Vagina (tissue), 2 donors: ENCODE measurements at regions not wholly inside any gene's neighbourhood (a gene's known extent, or its start where the extent isn't known, plus 50 kb on each side); places are given as distances from the start of the nearest gene placed in this dataset.
A peak's percentile ranks its signal among the peaks of the same experiment; 100 is the strongest.
"Not testable (repeated sequence)": the region's sequence is repeated elsewhere in the genome, so short reads cannot be mapped to it uniquely, and the experiment has no call there.

Experiments used
- DNase-seq, 2 donors: peaks; one replicate each; pipeline ENCODE4 v3.0.0-alpha.2; 2017; ENCODE audit errors: extremely low spot score in 2 of 2
- H3K27ac ChIP-seq: fragments of 200-600 bp; sonication (generic); one replicate; pipeline ENCODE4 v1.5.1; 2019
- H3K27me3 ChIP-seq: fragments of 200-600 bp; sonication (generic); one replicate; pipeline ENCODE4 v1.5.1; 2019
- H3K36me3 ChIP-seq, 2 donors: fragments of 200-600 bp; sonication (generic); one replicate each; pipeline ENCODE4 v1.5.1; 2017 to 2019
- H3K4me1 ChIP-seq: fragments of 200-600 bp; sonication (generic); one replicate; pipeline ENCODE4 v1.5.1; 2019
- H3K4me3 ChIP-seq, 2 donors: fragments of 200-600 bp; sonication (generic); 1 replicate in 1 of 2; 2 replicates in 1 of 2; pipeline ENCODE4 v1.5.1; 2016 to 2019
- H3K9me3 ChIP-seq: fragments of 200-600 bp; sonication (generic); one replicate; pipeline ENCODE4 v1.5.1; 2019
- CTCF ChIP-seq, 3 experiments: fragments of 450-650 bp in 2 of 3; fragments of 200-600 bp in 1 of 3; sonication (generic) in 1 of 3; IDR thresholded peaks; one replicate each; pipeline ENCODE4 v1.5.1; 2017 to 2019; ENCODE audit warnings: antibody characterized with exemption in 3 of 3, mild to moderate bottlenecking in 2 of 3, moderate library complexity in 2 of 3
- POLR2A ChIP-seq, 2 donors: fragments of 450-650 bp; IDR thresholded peaks; one replicate each; pipeline ENCODE4 v1.6.1; 2017; ENCODE audit warnings: antibody characterized with exemption in 2 of 2, mild to moderate bottlenecking in 2 of 2, moderate library complexity in 2 of 2
- POLR2AphosphoS5 ChIP-seq, 2 donors: sonication (generic); formaldehyde crosslinking; IDR thresholded peaks; one replicate each; pipeline ENCODE4 v1.9.0; 2017; ENCODE audit warnings: antibody characterized with exemption in 2 of 2, mild to moderate bottlenecking in 2 of 2, low read depth in 1 of 2; ENCODE audit not compliant: insufficient read depth in 1 of 2
- intact Hi-C: fragments of 100-400 bp; cut with DNase I; formaldehyde crosslinking; loops from one replicate; pipeline ENCODE4 v1.15.1; 2023

- no peak for DNase-seq
- Histone ChIP-seq H3K4me1 (peaks cover 35% of the 10 kb centered on the region), H3K9me3 (no peaks in the 10 kb centered on the region), H3K27ac (peak overlapping the region; percentile 74), H3K4me3 (no peak overlapping the region), H3K27me3 (no peaks in the 10 kb centered on the region), H3K36me3 (no peaks in the 10 kb centered on the region)
- intact Hi-C loops = no loop called here
- TF ChIP-seq POLR2AphosphoS5 (IDR thresholded peaks at IDR 0.05; ENCODE audit: insufficient read depth in 1 of 2, low read depth in 1 of 2) (no peak), CTCF (IDR thresholded peaks at IDR 0.05) (no peak), POLR2A (IDR thresholded peaks at IDR 0.05) (no peak)
These were observed 638.3 kb downstream of the MATN1 start for GRCh38 chr1:30084909-30085571.

- Histone ChIP-seq H3K4me3 (no peak overlapping the region), H3K4me1 (peaks cover 35% of the 10 kb centered on the region), H3K36me3 (no peaks in the 10 kb centered on the region), H3K27me3 (no peaks in the 10 kb centered on the region), H3K27ac (peak overlapping the region; percentile 74), H3K9me3 (no peaks in the 10 kb centered on the region)
- intact Hi-C loops = no loop called here
- no peak for TF ChIP-seq CTCF (IDR thresholded peaks at IDR 0.05)
- peak in 1 of 2 donors; percentile 42 for TF ChIP-seq POLR2AphosphoS5 (IDR thresholded peaks at IDR 0.05; ENCODE audit: insufficient read depth in 1 of 2, low read depth in 1 of 2)
- no peak for DNase-seq
These were observed 639.5 kb downstream of the MATN1 start for GRCh38 chr1:30083800-30084464.

GRCh38 chr1:30081379-30082102 is 641.8 kb downstream of the MATN1 start:
- peaks cover 35% of the 10 kb centered on the region for H3K4me1 ChIP-seq
- no peaks in the 10 kb centered on the region for H3K9me3 ChIP-seq
- no peaks in the 10 kb centered on the region for H3K27me3 ChIP-seq
- DNase-seq = no peak
- no peak overlapping the region for H3K27ac ChIP-seq
- intact Hi-C loops = no loop called here
- no peak overlapping the region for H3K4me3 ChIP-seq
- TF ChIP-seq CTCF (IDR thresholded peaks at IDR 0.05) (no peak), POLR2AphosphoS5 (IDR thresholded peaks at IDR 0.05; ENCODE audit: insufficient read depth in 1 of 2, low read depth in 1 of 2) (no peak)
- H3K36me3 ChIP-seq = no peaks in the 10 kb centered on the region

GRCh38 chr1:30075916-30076315 is 647.5 kb downstream of the MATN1 start:
- H3K9me3 ChIP-seq, DNase-seq, H3K4me1 ChIP-seq, H3K4me3 ChIP-seq, intact Hi-C loops, H3K27ac ChIP-seq, H3K36me3 ChIP-seq, H3K27me3 ChIP-seq: not testable (repeated sequence)

GRCh38 chr1:30068787-30069472 is 654.5 kb downstream of the MATN1 start:
- TF ChIP-seq POLR2A (IDR thresholded peaks at IDR 0.05) (no peak), POLR2AphosphoS5 (IDR thresholded peaks at IDR 0.05; ENCODE audit: insufficient read depth in 1 of 2, low read depth in 1 of 2) (no peak), CTCF (IDR thresholded peaks at IDR 0.05) (no peak)
- intact Hi-C loops = no loop called here
- Histone ChIP-seq H3K4me3 (no peak overlapping the region), H3K9me3 (no peaks in the 10 kb centered on the region), H3K4me1 (no peaks in the 10 kb centered on the region), H3K36me3 (no peaks in the 10 kb centered on the region), H3K27ac (no peak overlapping the region), H3K27me3 (no peaks in the 10 kb centered on the region)
- DNase-seq = no peak
